GM10266 (cell line): ENCODE measurements at regions not wholly inside any gene's neighbourhood (a gene's known extent, or its start where the extent isn't known, plus 50 kb on each side); places are given as distances from the start of the nearest gene placed in this dataset.
"Not testable (repeated sequence)": the region's sequence is repeated elsewhere in the genome, so short reads cannot be mapped to it uniquely, and the experiment has no call there.

Source experiments
- DNase-seq: peaks from one replicate; pipeline ENCODE4 v3.0.0; 2012; ENCODE audit errors: extremely low spot score
- CTCF ChIP-seq: IDR thresholded peaks from 2 replicates; pipeline ENCODE4 v1.5.1; 2012; ENCODE audit warnings: mild to moderate bottlenecking, low read depth; ENCODE audit not compliant: control insufficient read depth, insufficient read depth; ENCODE audit errors: missing control alignments

GRCh38 chr5:67730917-67731474 is 484.6 kb upstream of the PIK3R1 start:
- no peak for TF ChIP-seq CTCF
- DNase-seq, result no peak

GRCh38 chr5:67728326-67728890 is 487.1 kb upstream of the PIK3R1 start:
- no peak for DNase-seq
- TF ChIP-seq CTCF, result no peak

GRCh38 chr5:67725604-67726003 is 490.0 kb upstream of the PIK3R1 start:
- no peak for TF ChIP-seq CTCF
- no peak for DNase-seq

- no peak for TF ChIP-seq CTCF
- no peak for DNase-seq
These were observed 491.0 kb upstream of the PIK3R1 start for GRCh38 chr5:67724412-67725135.

- DNase-seq, result no peak
- TF ChIP-seq CTCF, result no peak
These were observed 491.7 kb upstream of the PIK3R1 start for GRCh38 chr5:67723873-67724272.

GRCh38 chr5:67722582-67722981 is 493.0 kb upstream of the PIK3R1 start:
- not testable (repeated sequence) for DNase-seq

- DNase-seq, result no peak
- no peak for TF ChIP-seq CTCF
These were observed 495.3 kb upstream of the PIK3R1 start for GRCh38 chr5:67720162-67720772.
